GM12878 (cell line): ENCODE measurements at regions not wholly inside any gene's neighbourhood (a gene's known extent, or its start where the extent isn't known, plus 50 kb on each side); places are given as distances from the start of the nearest gene placed in this dataset.
"Not testable (repeated sequence)": the region's sequence is repeated elsewhere in the genome, so short reads cannot be mapped to it uniquely, and the experiment has no call there.

ENCODE experiments used
- ATAC-seq: fragments of 200-7000 bp; cut with Tn5 transposase; 3 replicates; pipeline ENCODE4 v1.9.1; 2020; ENCODE audit warnings: mild to moderate bottlenecking, moderate library complexity
- BruUV-seq: library from RNA; stranded (reverse); fragments of 400-500 nt; replicated peaks from 2 replicates; lab custom pipeline; 2021; lab: Mats Ljungman, UMichigan
- CTCF ChIA-PET: fragments of 300-600 bp; sonication (Branson Sonifier 250); formaldehyde crosslinking; extraction: SDS; loops from one replicate; lab custom pipeline; 2021; ENCODE audit warnings: inconsistent platforms; lab: Yijun Ruan, JAX
- POLR2A ChIA-PET: fragments of 350-600 bp; formaldehyde crosslinking; extraction: SDS; loops from one replicate; lab custom pipeline; 2021; ENCODE audit warnings: inconsistent platforms; lab: Charles Lee
- RAD21 ChIA-PET: fragments of 300-600 bp; sonication (Branson Sonifier 250); formaldehyde crosslinking; loops from one replicate; lab custom pipeline; 2023; ENCODE audit warnings: antibody characterized with exemption; ENCODE audit not compliant: unreplicated experiment; lab: Charles Lee
- SMC1A ChIA-PET: fragments of 300-600 bp; sonication (Branson Sonifier 250); formaldehyde crosslinking; loops from one replicate; lab custom pipeline; 2023; ENCODE audit not compliant: unreplicated experiment, uncharacterized antibody; lab: Charles Lee
- DNase-seq: peaks from one replicate; pipeline ENCODE4 v3.0.0-alpha.2; 2011; ENCODE audit warnings: low read depth, low spot score
- FAIRE-seq: peaks from 3 replicates; lab custom pipeline; 2011; peaks lifted over from hg19 to GRCh38; lab: Jason Lieb, UNC
- H2AFZ ChIP-seq: 2 replicates; pipeline ENCODE4 v1.6.0; 2011; ENCODE audit warnings: low read depth, low read length, control low read depth; ENCODE audit not compliant: control insufficient read depth
- H3K27ac ChIP-seq: 2 replicates; pipeline ENCODE4 v1.5.1; 2011; ENCODE audit warnings: control low read depth; ENCODE audit not compliant: control insufficient read depth, insufficient read depth
- H3K27me3 ChIP-seq, 2 experiments: replicated peaks in 1 of 2; 2 replicates each; pipeline versions ENCODE4 v1.6.0 to v1.6.1; 2011; ENCODE audit warnings: low read length in 1 of 2; ENCODE audit not compliant: control insufficient read depth in 2 of 2, insufficient read depth in 2 of 2
- H3K36me3 ChIP-seq, 2 experiments: 2 replicates each; pipeline ENCODE4 v1.5.1; 2011; ENCODE audit warnings: low read length in 1 of 2; ENCODE audit not compliant: control insufficient read depth in 2 of 2, insufficient read depth in 2 of 2
- H3K4me1 ChIP-seq: 2 replicates; pipeline ENCODE4 v1.6.1; 2011; ENCODE audit warnings: mild to moderate bottlenecking, low read length, moderate library complexity, mixed read lengths; ENCODE audit not compliant: control insufficient read depth, insufficient read depth
- H3K4me2 ChIP-seq: 2 replicates; pipeline ENCODE4 v1.6.0; 2011; ENCODE audit warnings: control low read depth; ENCODE audit not compliant: control insufficient read depth, insufficient read depth
- H3K4me3 ChIP-seq: fragments of 200-600 bp; sonication (generic); 2 replicates; pipeline ENCODE4 v1.5.1; 2016
- H3K79me2 ChIP-seq: 2 replicates; pipeline ENCODE4 v1.6.0; 2011; ENCODE audit warnings: low read length; ENCODE audit not compliant: control insufficient read depth, insufficient read depth
- H3K9ac ChIP-seq: 2 replicates; pipeline ENCODE4 v1.8.0; 2011; ENCODE audit warnings: low read length, control low read depth, mixed read lengths; ENCODE audit not compliant: control insufficient read depth, insufficient read depth
- H3K9me3 ChIP-seq: replicated peaks from 3 replicates; pipeline ENCODE4 v1.5.1; 2011; ENCODE audit warnings: mild to moderate bottlenecking, low read length; ENCODE audit not compliant: control insufficient read depth, insufficient read depth
- H4K20me1 ChIP-seq: 2 replicates; pipeline ENCODE4 v1.6.0; 2011; ENCODE audit not compliant: control insufficient read depth, insufficient read depth
- ASH2L ChIP-seq: fragments of 300-600, 200-600 bp; sonication (generic); IDR thresholded peaks from 2 replicates; pipeline ENCODE4 v1.6.1; 2017; ENCODE audit warnings: low read depth, mild to moderate bottlenecking, borderline replicate concordance
- CTCF ChIP-seq, 3 experiments: IDR thresholded peaks in 2 of 3; conservative IDR thresholded peaks in 1 of 3; 2 replicates each; pipeline ENCODE4 v1.5.1; 2011; ENCODE audit warnings: low read depth in 3 of 3, low read length in 3 of 3, mild to moderate bottlenecking in 3 of 3, control low read depth in 2 of 3, moderate library complexity in 2 of 3, inconsistent platforms in 1 of 3, mixed read lengths in 1 of 3; ENCODE audit not compliant: control insufficient read depth in 2 of 3, insufficient read depth in 1 of 3; ENCODE audit errors: extremely low read depth in 1 of 3
- KLF5 ChIP-seq: fragments of 450-650 bp; IDR thresholded peaks from 2 replicates; pipeline ENCODE4 v1.6.1; 2014; ENCODE audit warnings: mild to moderate bottlenecking; ENCODE audit not compliant: partially characterized antibody
- MTA2 ChIP-seq: fragments of 450-650 bp; IDR thresholded peaks from 2 replicates; pipeline ENCODE4 v1.6.1; 2016; ENCODE audit warnings: low read depth, mild to moderate bottlenecking, moderate library complexity
- NFXL1 ChIP-seq: fragments of 450-650 bp; IDR thresholded peaks from 2 replicates; pipeline ENCODE4 v1.6.1; 2017; ENCODE audit warnings: antibody characterized with exemption, mild to moderate bottlenecking, borderline replicate concordance
- NR2C2 ChIP-seq: IDR thresholded peaks from 2 replicates; pipeline ENCODE4 v1.6.1; 2011; ENCODE audit warnings: borderline replicate concordance, low read depth; ENCODE audit not compliant: control insufficient read depth, insufficient read length
- RBBP5 ChIP-seq: fragments of 200-600 bp; sonication (generic); conservative IDR thresholded peaks from 2 replicates; pipeline ENCODE4 v1.6.1; 2016
- SPI1 ChIP-seq: IDR thresholded peaks from 2 replicates; pipeline ENCODE4 v1.6.1; 2011; ENCODE audit warnings: low read depth, mild to moderate bottlenecking, low read length, moderate library complexity, borderline replicate concordance; ENCODE audit not compliant: insufficient read depth
- SRF ChIP-seq, 2 experiments: IDR thresholded peaks; 2 replicates each; pipeline ENCODE4 v1.6.1; 2011; ENCODE audit warnings: low read depth in 2 of 2, low read length in 2 of 2, mild to moderate bottlenecking in 1 of 2, moderate library complexity in 1 of 2
- SUZ12 ChIP-seq: fragments of 200-600 bp; sonication (generic); IDR thresholded peaks from one replicate; pipeline ENCODE4 v1.6.1; 2018; ENCODE audit warnings: antibody characterized with exemption, mild to moderate bottlenecking; ENCODE audit not compliant: unreplicated experiment
- ZNF217 ChIP-seq: fragments of 450-650 bp; IDR thresholded peaks from 2 replicates; pipeline ENCODE4 v1.6.1; 2017; ENCODE audit warnings: antibody characterized with exemption, mild to moderate bottlenecking
- WGBS: methylation state at CpG from one replicate; pipeline ENCODE4 v1.1.6; 2016; ENCODE audit warnings: low lambda C conversion rate; ENCODE audit not compliant: insufficient replicate concordance, insufficient coverage; ENCODE audit errors: missing lambda C conversion rate; 5-methylcytosine and 5-hydroxymethylcytosine counted together
- in situ Hi-C: fragments of 300-500 bp; cut with MboI; formaldehyde crosslinking; loops from 9 replicates; pipeline ENCODE4 v1.14.3; 2018; ENCODE audit warnings: mixed read lengths
- intact Hi-C: fragments of 100-400 bp; cut with micrococcal nuclease; formaldehyde crosslinking; loops from one replicate; pipeline ENCODE4 v1.14.2; 2022; ENCODE audit not compliant: unreplicated experiment

GRCh38 chr6:155866676-155867390 lies 411.2 kb upstream of the NOX3 start:
- H3K79me2 ChIP-seq, in situ Hi-C loops, ATAC-seq, SMC1A ChIA-PET, H3K36me3 ChIP-seq, BruUV-seq, DNase-seq, H3K27me3 ChIP-seq, H3K9ac ChIP-seq, H2AFZ ChIP-seq, FAIRE-seq, H3K4me2 ChIP-seq, H3K27ac ChIP-seq, intact Hi-C loops, H3K4me1 ChIP-seq, POLR2A ChIA-PET, H3K9me3 ChIP-seq, CTCF ChIA-PET, H3K4me3 ChIP-seq, H4K20me1 ChIP-seq: not testable (repeated sequence)
- RAD21 ChIA-PET = interaction anchor here (0.5 kb wide), 1 partner anchor 346 kb away, joined by 3 read pairs; no protein-coding TSS in a partner anchor
- 92% methylated on average over 30 of the region's 46 CpGs for WGBS

GRCh38 chr6:155861821-155862220 lies 406.2 kb upstream of the NOX3 start:
- Histone ChIP-seq H3K36me3 (no peaks in the 10 kb centered on the region), H3K27me3 (no peaks in the 10 kb centered on the region), H4K20me1 (no peaks in the 10 kb centered on the region), H3K9me3 (no peaks in the 10 kb centered on the region), H3K9ac (no peak overlapping the region), H3K4me1 (no peaks in the 10 kb centered on the region), H2AFZ (no peak overlapping the region), H3K4me2 (no peak overlapping the region), H3K79me2 (no peaks in the 10 kb centered on the region), H3K27ac (no peak overlapping the region), H3K4me3 (no peak overlapping the region)
- DNase-seq (no peak), FAIRE-seq (no peak), ATAC-seq (no peak)
- intact Hi-C loops (no loop called here), in situ Hi-C loops (no loop called here)
- WGBS = 74% methylated on average over 2 of the region's 2 CpGs
- BruUV-seq = no TSS peak
- RAD21 ChIA-PET = no interaction called here
- CTCF ChIA-PET = no interaction called here
- POLR2A ChIA-PET = no interaction called here
- SMC1A ChIA-PET = interaction anchor here (1.9 kb wide), 1 partner anchor 13 kb away, joined by 4 read pairs; no protein-coding TSS in a partner anchor
- TF ChIP-seq MTA2 (no peak), RBBP5 (no peak), NR2C2 (no peak), CTCF (IDR thresholded peaks at IDR 0.05 in 2 of 3, conservative IDR thresholded peaks at IDR 0.05 in 1 of 3; ENCODE audit: control insufficient read depth in 2 of 3, extremely low read depth in 1 of 3, insufficient read depth in 1 of 3, low read depth in 3 of 3, low read length in 3 of 3) (no peak), SPI1 (no peak), ZNF217 (no peak), ASH2L (no peak), NFXL1 (no peak), KLF5 (no peak), SUZ12 (no peak), SRF (IDR thresholded peaks at IDR 0.05; ENCODE audit: low read depth in 2 of 2, low read length in 2 of 2) (no peak)
